OCI-LY3 (cell line): ENCODE measurements at regions not wholly inside any gene's neighbourhood (a gene's known extent, or its start where the extent isn't known, plus 50 kb on each side); places are given as distances from the start of the nearest gene placed in this dataset.

ENCODE experiments used
- H2AFZ ChIP-seq: fragments of 200-600, 300-600 bp; shearing (Covaris generic); 2 replicates; pipeline ENCODE4 v1.6.0; 2014; ENCODE audit warnings: antibody characterized with exemption, low read depth, low read length
- H3K27ac ChIP-seq: fragments of 200-600, 300-600 bp; sonication (generic); 2 replicates; pipeline ENCODE4 v1.5.1; 2014; ENCODE audit warnings: mild to moderate bottlenecking, low read length, moderate library complexity, mixed read lengths
- H3K27me3 ChIP-seq: fragments of 200-600, 300-600 bp; sonication (generic); 2 replicates; pipeline ENCODE4 v1.6.1; 2014; ENCODE audit warnings: low read depth, low read length, mixed read lengths
- H3K36me3 ChIP-seq: fragments of 200-600, 300-600 bp; sonication (generic); replicated peaks from 2 replicates; pipeline ENCODE3; 2014; ENCODE audit warnings: low read depth, low read length, mixed read lengths
- H3K4me1 ChIP-seq: fragments of 300-600, 200-600 bp; sonication (generic); 2 replicates; pipeline ENCODE4 v1.6.1; 2014; ENCODE audit warnings: low read length, mixed read lengths
- H3K4me2 ChIP-seq: fragments of 200-600, 300-600 bp; sonication (generic); 2 replicates; pipeline ENCODE4 v1.6.1; 2014; ENCODE audit warnings: low read length, mixed read lengths
- H3K4me3 ChIP-seq: fragments of 300-600, 200-600 bp; sonication (generic); 2 replicates; pipeline ENCODE4 v1.5.1; 2014; ENCODE audit warnings: antibody characterized with exemption, mild to moderate bottlenecking, low read length, moderate library complexity
- H3K79me2 ChIP-seq: fragments of 300-600, 200-600 bp; shearing (Covaris generic); 2 replicates; pipeline ENCODE4 v1.6.1; 2014; ENCODE audit warnings: mild to moderate bottlenecking, low read length, mixed read lengths
- H3K9ac ChIP-seq: fragments of 300-600, 200-600 bp; shearing (Covaris generic); 2 replicates; pipeline ENCODE4 v1.6.0; 2014; ENCODE audit warnings: mild to moderate bottlenecking, low read length, moderate library complexity
- H3K9me3 ChIP-seq: fragments of 200-600, 300-600 bp; shearing (Covaris generic); 2 replicates; pipeline ENCODE4 v1.6.1; 2014; ENCODE audit warnings: low read length, mixed read lengths; ENCODE audit not compliant: insufficient read depth
- H4K20me1 ChIP-seq: fragments of 200-600, 300-600 bp; sonication (generic); 2 replicates; pipeline ENCODE4 v1.6.1; 2016; ENCODE audit warnings: low read length, mixed read lengths; ENCODE audit not compliant: insufficient read depth
- EZH2phosphoT487 ChIP-seq: fragments of 200-600 bp; shearing (Covaris generic); IDR thresholded peaks from 2 replicates; pipeline ENCODE4 v1.6.1; 2018; ENCODE audit warnings: antibody characterized with exemption, mixed run types, low read depth
- TF ChIP-seq, protein P1 (sequence below): fragments of 200-600, 300-600 bp; sonication (generic); IDR thresholded peaks from 2 replicates; pipeline ENCODE4 v1.5.1; 2014; ENCODE audit warnings: antibody characterized with exemption, low read length, low read depth

DNA sequence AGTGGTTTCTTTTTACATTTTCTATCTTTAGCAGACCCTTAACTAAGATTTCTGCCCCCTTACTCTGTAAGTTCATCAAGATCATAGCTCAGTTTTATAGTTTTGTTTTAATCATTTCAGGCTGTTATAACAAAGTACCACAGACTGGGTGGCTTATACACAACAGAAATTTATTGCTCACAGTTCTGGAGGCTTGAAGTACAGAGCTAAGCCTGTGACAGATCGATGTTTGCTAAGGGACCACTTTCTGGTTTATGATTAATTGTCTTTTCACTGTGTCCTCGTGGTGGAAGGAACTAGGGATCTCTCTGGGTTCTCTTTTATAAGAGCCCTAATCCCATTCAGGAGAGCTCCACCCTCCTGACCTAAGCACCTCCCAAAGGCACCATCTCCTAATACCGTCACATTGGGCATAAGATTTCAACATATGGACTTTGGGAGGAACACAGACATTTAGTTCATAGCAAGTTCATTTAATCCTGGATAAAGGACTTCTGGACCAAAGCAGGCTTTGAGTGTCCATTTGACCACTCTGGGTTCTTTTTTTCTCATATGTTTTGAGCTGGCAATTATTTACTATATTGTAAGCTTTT lies 137.0 kb upstream of the IL15 start:
- Histone ChIP-seq H4K20me1 (no peaks in the 10 kb centered on the region), H3K27ac (no peak overlapping the region), H3K4me3 (no peak overlapping the region), H3K36me3 (no peaks in the 10 kb centered on the region), H3K9ac (no peak overlapping the region), H2AFZ (no peak overlapping the region), H3K27me3 (no peaks in the 10 kb centered on the region), H3K4me2 (no peak overlapping the region), H3K9me3 (0 out of 2 replicates have a peak, but pooled peaks cover 2% of the 10 kb centered on the region), H3K4me1 (peaks cover 16% of the 10 kb centered on the region), H3K79me2 (no peaks in the 10 kb centered on the region)
- TF ChIP-seq, protein P1, sequence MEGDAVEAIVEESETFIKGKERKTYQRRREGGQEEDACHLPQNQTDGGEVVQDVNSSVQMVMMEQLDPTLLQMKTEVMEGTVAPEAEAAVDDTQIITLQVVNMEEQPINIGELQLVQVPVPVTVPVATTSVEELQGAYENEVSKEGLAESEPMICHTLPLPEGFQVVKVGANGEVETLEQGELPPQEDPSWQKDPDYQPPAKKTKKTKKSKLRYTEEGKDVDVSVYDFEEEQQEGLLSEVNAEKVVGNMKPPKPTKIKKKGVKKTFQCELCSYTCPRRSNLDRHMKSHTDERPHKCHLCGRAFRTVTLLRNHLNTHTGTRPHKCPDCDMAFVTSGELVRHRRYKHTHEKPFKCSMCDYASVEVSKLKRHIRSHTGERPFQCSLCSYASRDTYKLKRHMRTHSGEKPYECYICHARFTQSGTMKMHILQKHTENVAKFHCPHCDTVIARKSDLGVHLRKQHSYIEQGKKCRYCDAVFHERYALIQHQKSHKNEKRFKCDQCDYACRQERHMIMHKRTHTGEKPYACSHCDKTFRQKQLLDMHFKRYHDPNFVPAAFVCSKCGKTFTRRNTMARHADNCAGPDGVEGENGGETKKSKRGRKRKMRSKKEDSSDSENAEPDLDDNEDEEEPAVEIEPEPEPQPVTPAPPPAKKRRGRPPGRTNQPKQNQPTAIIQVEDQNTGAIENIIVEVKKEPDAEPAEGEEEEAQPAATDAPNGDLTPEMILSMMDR = no peak
- TF ChIP-seq EZH2phosphoT487 = no peak

GRCh38 chr4:141501395-141501794 lies 135.0 kb upstream of the IL15 start:
- no peak for TF ChIP-seq EZH2phosphoT487
- TF ChIP-seq, protein P1 = no peak

GRCh38 chr4:141501931-141502330 lies 134.5 kb upstream of the IL15 start:
- no peak overlapping the region for H3K9ac ChIP-seq
- no peak overlapping the region for H2AFZ ChIP-seq
- no peak overlapping the region for H3K4me2 ChIP-seq
- H3K36me3 ChIP-seq = no peaks in the 10 kb centered on the region
- no peaks in the 10 kb centered on the region for H3K27me3 ChIP-seq
- 0 out of 2 replicates have a peak, but pooled peaks cover 2% of the 10 kb centered on the region for H3K9me3 ChIP-seq
- H3K4me1 ChIP-seq = peaks cover 15% of the 10 kb centered on the region
- H3K27ac ChIP-seq = no peak overlapping the region
- no peaks in the 10 kb centered on the region for H4K20me1 ChIP-seq
- no peak overlapping the region for H3K4me3 ChIP-seq
- no peaks in the 10 kb centered on the region for H3K79me2 ChIP-seq
- TF ChIP-seq EZH2phosphoT487 = no peak
- TF ChIP-seq, protein P1 = no peak

More at GRCh38 chr4:141501395-141501794, 135.0 kb upstream of the IL15 start:
- Histone ChIP-seq H3K9ac (no peak overlapping the region), H3K27me3 (no peaks in the 10 kb centered on the region), H3K79me2 (no peaks in the 10 kb centered on the region), H3K4me3 (no peak overlapping the region), H3K4me1 (peaks cover 16% of the 10 kb centered on the region), H4K20me1 (no peaks in the 10 kb centered on the region), H3K36me3 (no peaks in the 10 kb centered on the region), H3K4me2 (no peak overlapping the region), H3K9me3 (0 out of 2 replicates have a peak, but pooled peaks cover 2% of the 10 kb centered on the region), H3K27ac (no peak overlapping the region), H2AFZ (no peak overlapping the region)

GRCh38 chr4:141502755-141503154 lies 133.6 kb upstream of the IL15 start:
- no peaks in the 10 kb centered on the region for H3K27me3 ChIP-seq
- peaks cover 7% of the 10 kb centered on the region for H3K4me1 ChIP-seq
- no peak overlapping the region for H3K4me3 ChIP-seq
- H3K36me3 ChIP-seq = no peaks in the 10 kb centered on the region
- no peaks in the 10 kb centered on the region for H4K20me1 ChIP-seq
- no peak overlapping the region for H3K9ac ChIP-seq
- H2AFZ ChIP-seq = peak overlapping the region; percentile 71
- H3K27ac ChIP-seq = no peak overlapping the region
- H3K79me2 ChIP-seq = no peaks in the 10 kb centered on the region
- no peak overlapping the region for H3K4me2 ChIP-seq
- 0 out of 2 replicates have a peak, but pooled peaks cover 2% of the 10 kb centered on the region for H3K9me3 ChIP-seq
- TF ChIP-seq, protein P1 = no peak
- TF ChIP-seq EZH2phosphoT487 = no peak
